SK-N-SH treated with all-trans-retinoic acid at 6 μM for 48 hours (cell line): ENCODE measurements at regions not wholly inside any gene's neighbourhood (a gene's known extent, or its start where the extent isn't known, plus 50 kb on each side); places are given as distances from the start of the nearest gene placed in this dataset.

Source experiments
- ATAC-seq: fragments of 200-7000 bp; cut with Tn5 transposase; 3 replicates; pipeline ENCODE4 v1.9.1; 2020; ENCODE audit warnings: mild to moderate bottlenecking, moderate library complexity
- ARNTL ChIP-seq: fragments of 450-650 bp; formaldehyde crosslinking; IDR thresholded peaks from 2 replicates; pipeline ENCODE4 v1.5.0; 2020; ENCODE audit warnings: low read depth, mild to moderate bottlenecking, moderate library complexity, borderline replicate concordance
- BACH2 ChIP-seq: fragments of 250-450 bp; sonication (Bioruptor Pico); IDR thresholded peaks from 2 replicates; pipeline ENCODE4 v1.9.0; 2021; ENCODE audit warnings: mild to moderate bottlenecking, borderline replicate concordance
- CREB5 ChIP-seq: fragments of 250-450 bp; sonication (Bioruptor Pico); IDR thresholded peaks from 2 replicates; pipeline ENCODE4 v1.5.1; 2020; ENCODE audit warnings: low read depth, mild to moderate bottlenecking, moderate library complexity
- CSDC2 ChIP-seq: fragments of 250-450 bp; sonication (Bioruptor Pico); IDR thresholded peaks from 2 replicates; pipeline ENCODE4 v1.5.0; 2020; ENCODE audit warnings: mild to moderate bottlenecking, moderate library complexity
- CSRNP3 ChIP-seq: fragments of 250-450 bp; sonication (Bioruptor Pico); IDR thresholded peaks from 2 replicates; pipeline ENCODE4 v1.5.1; 2021; ENCODE audit warnings: mild to moderate bottlenecking, moderate library complexity
- ISL1 ChIP-seq: fragments of 250-450 bp; sonication (Bioruptor Pico); IDR thresholded peaks from 2 replicates; pipeline ENCODE4 v2.1.2; 2022; ENCODE audit warnings: mild to moderate bottlenecking, moderate library complexity
- OSR1 ChIP-seq: fragments of 250-450 bp; sonication (Bioruptor Pico); IDR thresholded peaks from 2 replicates; pipeline ENCODE4 v1.8.0; 2022; ENCODE audit warnings: moderate library complexity, mild to moderate bottlenecking, inconsistent platforms
- PATZ1 ChIP-seq: fragments of 250-450 bp; sonication (Bioruptor Pico); IDR thresholded peaks from 2 replicates; pipeline ENCODE4 v1.8.0; 2020; ENCODE audit warnings: mild to moderate bottlenecking, moderate library complexity, borderline replicate concordance
- POU6F1 ChIP-seq: fragments of 250-450 bp; sonication (Bioruptor Pico); IDR thresholded peaks from 2 replicates; pipeline ENCODE4 v1.8.0; 2021; ENCODE audit warnings: low read depth, mild to moderate bottlenecking, moderate library complexity, borderline replicate concordance
- PPARA ChIP-seq: fragments of 250-450 bp; sonication (Bioruptor Pico); IDR thresholded peaks from 2 replicates; pipeline ENCODE4 v1.5.0; 2020; ENCODE audit warnings: mild to moderate bottlenecking, borderline replicate concordance
- RARB ChIP-seq: fragments of 250-450 bp; sonication (Bioruptor Pico); IDR thresholded peaks from 2 replicates; pipeline ENCODE4 v1.8.0; 2021; ENCODE audit warnings: mild to moderate bottlenecking, moderate library complexity
- SNAI2 ChIP-seq: fragments of 250-450 bp; sonication (Bioruptor Pico); IDR thresholded peaks from 2 replicates; pipeline ENCODE4 v1.5.0; 2020; ENCODE audit warnings: mild to moderate bottlenecking, moderate library complexity
- TCF4 ChIP-seq: fragments of 250-450 bp; sonication (Bioruptor Pico); IDR thresholded peaks from 2 replicates; pipeline ENCODE4 v1.8.0; 2021; ENCODE audit warnings: mild to moderate bottlenecking, moderate library complexity, borderline replicate concordance
- TSHZ2 ChIP-seq: fragments of 250-450 bp; sonication (Bioruptor Pico); IDR thresholded peaks from 2 replicates; pipeline ENCODE4 v1.5.0; 2020; ENCODE audit warnings: mild to moderate bottlenecking, moderate library complexity
- ZC3H10 ChIP-seq: fragments of 250-450 bp; sonication (Bioruptor Pico); IDR thresholded peaks from 2 replicates; pipeline ENCODE4 v1.5.1; 2021; ENCODE audit warnings: mild to moderate bottlenecking, moderate library complexity
- ZFP3 ChIP-seq: fragments of 250-450 bp; sonication (Bioruptor Pico); IDR thresholded peaks from 2 replicates; pipeline ENCODE4 v1.5.0; 2020; ENCODE audit warnings: mild to moderate bottlenecking, moderate library complexity
- ZFP30 ChIP-seq: fragments of 450-650 bp; formaldehyde crosslinking; IDR thresholded peaks from 2 replicates; pipeline ENCODE4 v1.5.0; 2022; ENCODE audit warnings: mild to moderate bottlenecking, moderate library complexity
- ZNF70 ChIP-seq: fragments of 450-650 bp; formaldehyde crosslinking; IDR thresholded peaks from 2 replicates; pipeline ENCODE4 v1.5.0; 2020; ENCODE audit warnings: mild to moderate bottlenecking, moderate library complexity
- ZNF8 ChIP-seq: fragments of 450-650 bp; formaldehyde crosslinking; IDR thresholded peaks from 2 replicates; pipeline ENCODE4 v1.5.0; 2020; ENCODE audit warnings: mild to moderate bottlenecking, moderate library complexity

- no peak for ATAC-seq
- TF ChIP-seq CSRNP3 (CRISPR knock-in tag), result no peak
- no peak for TF ChIP-seq TCF4 (CRISPR knock-in tag)
- TF ChIP-seq TSHZ2 (CRISPR knock-in tag), result no peak
- TF ChIP-seq BACH2 (CRISPR knock-in tag), result no peak
- no peak for TF ChIP-seq POU6F1 (CRISPR knock-in tag)
- TF ChIP-seq CREB5 (CRISPR knock-in tag), result no peak
- TF ChIP-seq PATZ1 (CRISPR knock-in tag), result no peak
- TF ChIP-seq ARNTL (CRISPR knock-in tag), result no peak
- TF ChIP-seq SNAI2 (CRISPR knock-in tag), result no peak
- no peak for TF ChIP-seq OSR1 (CRISPR knock-in tag)
- TF ChIP-seq RARB (CRISPR knock-in tag), result no peak
- TF ChIP-seq ZNF8 (CRISPR knock-in tag), result no peak
- TF ChIP-seq ZFP3 (CRISPR knock-in tag), result no peak
- no peak for TF ChIP-seq CSDC2 (CRISPR knock-in tag)
- no peak for TF ChIP-seq ZC3H10 (CRISPR knock-in tag)
- TF ChIP-seq ISL1 (CRISPR knock-in tag), result no peak
- no peak for TF ChIP-seq ZFP30
- no peak for TF ChIP-seq ZNF70
These were observed 908.1 kb upstream of the TMEM132C start for GRCh38 chr12:127358888-127359287.

GRCh38 chr12:127360580-127360979 lies 906.4 kb upstream of the TMEM132C start:
- ATAC-seq, result no peak
- TF ChIP-seq ARNTL (CRISPR knock-in tag) (no peak), PPARA (CRISPR knock-in tag) (no peak), TSHZ2 (CRISPR knock-in tag) (no peak), SNAI2 (CRISPR knock-in tag) (no peak)
